ENCODE measurements at regions not wholly inside any gene's neighbourhood (a gene's known extent, or its start where the extent isn't known, plus 50 kb on each side); places are given as distances from the start of the nearest gene placed in this dataset.
A peak's percentile ranks its signal among the peaks of the same experiment; 100 is the strongest.

GRCh38 chr5:3199962-3200755, 395.5 kb upstream of the IRX1 start (continued):
- TF ChIP-seq REST (IDR thresholded peaks at IDR 0.05; ENCODE audit: unreplicated experiment), result no peak
- no peak for TF ChIP-seq STAT1 (IDR thresholded peaks at IDR 0.05; ENCODE audit: unreplicated experiment)

GRCh38 chr5:3198074-3198449, 397.6 kb upstream of the IRX1 start:
- Mint-ChIP-seq H3K27ac (no peak overlapping the region), H3K36me3 (ENCODE audit: low read depth) (peaks cover 3% of the 10 kb centered on the region; the same call in 1 of the 3 replicates), H3K4me1 (peaks cover 36% of the 10 kb centered on the region), H3K9me3 (no peaks in the 10 kb centered on the region; the same call in 2 of the 3 replicates), H3K27me3 (ENCODE audit: insufficient read depth, low read depth, poor library complexity) (peaks cover 24% of the 10 kb centered on the region), H3K4me3 (peak overlapping the region; percentile 80)
- H3K4me2 ChIP-seq, result peak overlapping the region; percentile 80
- H3K4me3 ChIP-seq, result peak overlapping the region; percentile 60
- H3K79me2 ChIP-seq (replicated peaks; ENCODE audit: insufficient read depth), result no peaks in the 10 kb centered on the region
- H3K27me3 ChIP-seq (ENCODE audit: insufficient read depth), result peaks cover 25% of the 10 kb centered on the region
- H4K20me1 ChIP-seq (replicated peaks; ENCODE audit: insufficient read depth), result no peaks in the 10 kb centered on the region
- no peaks in the 10 kb centered on the region for H3F3A ChIP-seq (replicated peaks; ENCODE audit: low read depth)
- peak overlapping the region; percentile 99 for H2AFZ ChIP-seq
- no peaks in the 10 kb centered on the region for H3K9me2 ChIP-seq (ENCODE audit: insufficient read depth)
- no peaks in the 10 kb centered on the region for H3K36me3 ChIP-seq (ENCODE audit: insufficient read depth)
- ATAC-seq (no peak), DNase-seq (ENCODE audit: low spot score) (no peak)
- peaks cover 19% of the 10 kb centered on the region for H3K4me1 ChIP-seq (ENCODE audit: insufficient read depth)
- no peak overlapping the region for H3K27ac ChIP-seq (ENCODE audit: low read depth)
- TF ChIP-seq JUNB (IDR thresholded peaks at IDR 0.05; ENCODE audit: unreplicated experiment) (no peak), ZNF462 (CRISPR knock-in tag; IDR thresholded peaks at IDR 0.05) (no peak), NANOG (IDR thresholded peaks at IDR 0.05; ENCODE audit: borderline replicate concordance) (no peak), CTCF (conservative IDR thresholded peaks at IDR 0.05; ENCODE audit: low read depth in 2 of 2) (no peak), ETS1 (IDR thresholded peaks at IDR 0.05) (no peak), CREB1 (CRISPR knock-in tag; IDR thresholded peaks at IDR 0.05; ENCODE audit: low read depth) (no peak)
